ENCODE measurements at regions not wholly inside any gene's neighbourhood (a gene's known extent, or its start where the extent isn't known, plus 50 kb on each side); places are given as distances from the start of the nearest gene placed in this dataset.

DNA sequence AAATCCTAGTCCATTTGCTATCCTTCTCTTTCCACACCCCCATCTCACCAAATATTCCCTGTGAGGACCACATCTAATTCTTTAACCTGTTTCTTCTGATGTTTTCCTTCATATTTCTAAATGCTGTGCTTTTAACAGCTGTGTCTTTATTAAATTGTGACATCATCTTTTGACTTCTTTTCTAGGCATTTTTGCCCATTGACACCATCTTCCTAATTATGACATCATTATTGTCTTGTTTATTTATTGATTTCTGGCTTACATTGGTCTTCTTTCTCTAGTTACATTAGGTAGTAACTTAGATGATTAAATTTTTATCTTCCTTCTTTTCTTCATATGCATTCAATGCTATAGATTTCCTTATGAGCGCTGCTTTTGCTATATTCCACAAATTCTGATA is 175.8 kb upstream of the PDE5A start:
- TF ChIP-seq CTCF (IDR thresholded peaks at IDR 0.05; ENCODE audit: low read depth, low read length, missing input control) (no peak), EGR1 (IDR thresholded peaks at IDR 0.05; ENCODE audit: low read depth in 2 of 2) (no peak), RAD21 (IDR thresholded peaks at IDR 0.05) (no peak), JUND (IDR thresholded peaks at IDR 0.05) (no peak), GABPA (IDR thresholded peaks at IDR 0.05 in 1 of 2, conservative IDR thresholded peaks at IDR 0.05 in 1 of 2) (no peak), SP1 (IDR thresholded peaks at IDR 0.05) (no peak), HNF4G (IDR thresholded peaks at IDR 0.05) (no peak), FOXA1 (IDR thresholded peaks at IDR 0.05) (no peak), REST (IDR thresholded peaks at IDR 0.05) (no peak), MAX (IDR thresholded peaks at IDR 0.05) (no peak), TAF1 (conservative IDR thresholded peaks at IDR 0.05) (no peak)
- TF ChIP-seq, protein P1, sequence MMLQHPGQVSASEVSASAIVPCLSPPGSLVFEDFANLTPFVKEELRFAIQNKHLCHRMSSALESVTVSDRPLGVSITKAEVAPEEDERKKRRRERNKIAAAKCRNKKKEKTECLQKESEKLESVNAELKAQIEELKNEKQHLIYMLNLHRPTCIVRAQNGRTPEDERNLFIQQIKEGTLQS (IDR thresholded peaks at IDR 0.05), result no peak
- TF ChIP-seq, protein P2, sequence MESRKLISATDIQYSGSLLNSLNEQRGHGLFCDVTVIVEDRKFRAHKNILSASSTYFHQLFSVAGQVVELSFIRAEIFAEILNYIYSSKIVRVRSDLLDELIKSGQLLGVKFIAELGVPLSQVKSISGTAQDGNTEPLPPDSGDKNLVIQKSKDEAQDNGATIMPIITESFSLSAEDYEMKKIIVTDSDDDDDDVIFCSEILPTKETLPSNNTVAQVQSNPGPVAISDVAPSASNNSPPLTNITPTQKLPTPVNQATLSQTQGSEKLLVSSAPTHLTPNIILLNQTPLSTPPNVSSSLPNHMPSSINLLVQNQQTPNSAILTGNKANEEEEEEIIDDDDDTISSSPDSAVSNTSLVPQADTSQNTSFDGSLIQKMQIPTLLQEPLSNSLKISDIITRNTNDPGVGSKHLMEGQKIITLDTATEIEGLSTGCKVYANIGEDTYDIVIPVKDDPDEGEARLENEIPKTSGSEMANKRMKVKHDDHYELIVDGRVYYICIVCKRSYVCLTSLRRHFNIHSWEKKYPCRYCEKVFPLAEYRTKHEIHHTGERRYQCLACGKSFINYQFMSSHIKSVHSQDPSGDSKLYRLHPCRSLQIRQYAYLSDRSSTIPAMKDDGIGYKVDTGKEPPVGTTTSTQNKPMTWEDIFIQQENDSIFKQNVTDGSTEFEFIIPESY (IDR thresholded peaks at IDR 0.05), result no peak
